ENCODE measurements at regions not wholly inside any gene's neighbourhood (a gene's known extent, or its start where the extent isn't known, plus 50 kb on each side); places are given as distances from the start of the nearest gene placed in this dataset.

GRCh38 chr11:92576315-92576714, 351.7 kb downstream of the FAT3 start:
- no peak for TF ChIP-seq CTCF (IDR thresholded peaks at IDR 0.05)
- no peak for TF ChIP-seq POLR2A (IDR thresholded peaks at IDR 0.05)
